Gastrocnemius medialis (tissue), 4 donors: ENCODE measurements at regions not wholly inside any gene's neighbourhood (a gene's known extent, or its start where the extent isn't known, plus 50 kb on each side); places are given as distances from the start of the nearest gene placed in this dataset.

Source experiments
- POLR2A ChIP-seq, 2 donors: fragments of 450-650 bp; IDR thresholded peaks; one replicate each; pipeline ENCODE4 v1.6.1; 2017; ENCODE audit warnings: antibody characterized with exemption in 2 of 2, mild to moderate bottlenecking in 2 of 2, moderate library complexity in 2 of 2
- TF ChIP-seq, protein P1 (sequence below), 5 experiments: fragments of 450-650 bp in 3 of 5; fragments of 200-600 bp in 2 of 5; sonication (generic) in 2 of 5; IDR thresholded peaks in 4 of 5; conservative IDR thresholded peaks in 1 of 5; 1 replicate in 4 of 5; 2 replicates in 1 of 5; pipeline ENCODE4 v1.5.1; 2016 to 2019; ENCODE audit warnings: antibody characterized with exemption in 5 of 5, mild to moderate bottlenecking in 3 of 5, moderate library complexity in 3 of 5

DNA sequence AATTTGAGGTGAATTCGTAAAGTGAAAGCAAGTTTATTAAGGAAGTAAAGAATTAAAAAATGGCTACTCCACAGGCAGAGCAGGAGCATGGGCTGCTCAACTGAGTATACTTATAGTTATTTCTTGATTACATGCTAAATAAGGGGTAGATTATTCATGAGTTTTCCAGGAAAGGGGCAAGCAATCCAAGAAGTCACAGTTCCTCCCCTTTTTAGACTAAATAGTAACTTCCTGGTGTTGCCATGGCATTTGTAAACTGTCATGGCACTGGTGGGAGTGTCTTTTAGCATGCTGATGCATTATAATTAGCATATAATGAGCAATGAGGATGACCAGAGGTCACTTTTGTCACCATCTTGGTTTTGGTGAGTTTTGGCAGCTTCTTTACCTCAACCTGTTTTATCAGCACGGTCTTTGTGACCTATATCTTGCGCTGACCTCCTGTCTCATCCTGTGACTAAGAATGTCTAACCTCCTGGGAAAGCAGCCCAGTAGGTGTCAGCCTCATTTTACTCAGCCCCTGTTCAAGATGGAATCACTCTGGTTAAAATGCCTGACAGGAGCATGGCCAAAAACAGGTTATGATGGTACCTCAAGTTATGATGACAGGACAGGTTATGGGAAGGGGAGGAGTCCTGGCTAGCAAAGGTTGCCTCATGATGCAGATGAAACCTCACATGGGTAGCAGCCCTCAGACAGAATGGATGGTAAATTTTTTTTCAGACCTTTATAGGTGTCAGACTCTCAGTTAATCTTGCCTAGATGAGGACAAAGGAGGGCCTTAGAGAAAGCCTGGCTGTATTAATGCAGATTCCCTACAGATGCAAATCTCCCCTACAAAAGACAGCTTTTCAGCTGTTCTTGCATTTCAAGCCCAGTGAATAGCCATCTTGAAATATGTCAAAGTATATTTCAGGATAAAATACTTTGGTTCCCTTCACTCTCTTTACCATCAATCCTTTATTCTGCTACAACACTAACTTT lies 49.7 kb downstream of the SIPA1L2 start:
- TF ChIP-seq, protein P1, sequence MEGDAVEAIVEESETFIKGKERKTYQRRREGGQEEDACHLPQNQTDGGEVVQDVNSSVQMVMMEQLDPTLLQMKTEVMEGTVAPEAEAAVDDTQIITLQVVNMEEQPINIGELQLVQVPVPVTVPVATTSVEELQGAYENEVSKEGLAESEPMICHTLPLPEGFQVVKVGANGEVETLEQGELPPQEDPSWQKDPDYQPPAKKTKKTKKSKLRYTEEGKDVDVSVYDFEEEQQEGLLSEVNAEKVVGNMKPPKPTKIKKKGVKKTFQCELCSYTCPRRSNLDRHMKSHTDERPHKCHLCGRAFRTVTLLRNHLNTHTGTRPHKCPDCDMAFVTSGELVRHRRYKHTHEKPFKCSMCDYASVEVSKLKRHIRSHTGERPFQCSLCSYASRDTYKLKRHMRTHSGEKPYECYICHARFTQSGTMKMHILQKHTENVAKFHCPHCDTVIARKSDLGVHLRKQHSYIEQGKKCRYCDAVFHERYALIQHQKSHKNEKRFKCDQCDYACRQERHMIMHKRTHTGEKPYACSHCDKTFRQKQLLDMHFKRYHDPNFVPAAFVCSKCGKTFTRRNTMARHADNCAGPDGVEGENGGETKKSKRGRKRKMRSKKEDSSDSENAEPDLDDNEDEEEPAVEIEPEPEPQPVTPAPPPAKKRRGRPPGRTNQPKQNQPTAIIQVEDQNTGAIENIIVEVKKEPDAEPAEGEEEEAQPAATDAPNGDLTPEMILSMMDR (IDR thresholded peaks at IDR 0.05 in 4 of 5, conservative IDR thresholded peaks at IDR 0.05 in 1 of 5), result no peak
- TF ChIP-seq POLR2A (IDR thresholded peaks at IDR 0.05), result no peak
